ENCODE measurements at regions not wholly inside any gene's neighbourhood (a gene's known extent, or its start where the extent isn't known, plus 50 kb on each side); places are given as distances from the start of the nearest gene placed in this dataset.
A peak's percentile ranks its signal among the peaks of the same experiment; 100 is the strongest.
"Not testable (repeated sequence)": the region's sequence is repeated elsewhere in the genome, so short reads cannot be mapped to it uniquely, and the experiment has no call there.

- no peak overlapping the region for H3K4me3 ChIP-seq (ENCODE audit: low read depth, low read length)
- ChIA-PET POLR2A (no interaction called here), CTCF (interaction anchor here (1.2 kb wide), 1 partner anchor 9 kb away, joined by 4 read pairs; no protein-coding TSS in a partner anchor)
- no peak for DNase-seq (ENCODE audit: low read depth, low spot score)
- TF ChIP-seq, protein P1, sequence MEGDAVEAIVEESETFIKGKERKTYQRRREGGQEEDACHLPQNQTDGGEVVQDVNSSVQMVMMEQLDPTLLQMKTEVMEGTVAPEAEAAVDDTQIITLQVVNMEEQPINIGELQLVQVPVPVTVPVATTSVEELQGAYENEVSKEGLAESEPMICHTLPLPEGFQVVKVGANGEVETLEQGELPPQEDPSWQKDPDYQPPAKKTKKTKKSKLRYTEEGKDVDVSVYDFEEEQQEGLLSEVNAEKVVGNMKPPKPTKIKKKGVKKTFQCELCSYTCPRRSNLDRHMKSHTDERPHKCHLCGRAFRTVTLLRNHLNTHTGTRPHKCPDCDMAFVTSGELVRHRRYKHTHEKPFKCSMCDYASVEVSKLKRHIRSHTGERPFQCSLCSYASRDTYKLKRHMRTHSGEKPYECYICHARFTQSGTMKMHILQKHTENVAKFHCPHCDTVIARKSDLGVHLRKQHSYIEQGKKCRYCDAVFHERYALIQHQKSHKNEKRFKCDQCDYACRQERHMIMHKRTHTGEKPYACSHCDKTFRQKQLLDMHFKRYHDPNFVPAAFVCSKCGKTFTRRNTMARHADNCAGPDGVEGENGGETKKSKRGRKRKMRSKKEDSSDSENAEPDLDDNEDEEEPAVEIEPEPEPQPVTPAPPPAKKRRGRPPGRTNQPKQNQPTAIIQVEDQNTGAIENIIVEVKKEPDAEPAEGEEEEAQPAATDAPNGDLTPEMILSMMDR (IDR thresholded peaks at IDR 0.05; ENCODE audit: insufficient read depth, low read length, missing control alignments) = no peak
Measured at GRCh38 chr3:187808527-187808895, 63.2 kb upstream of the BCL6 start.

DNA sequence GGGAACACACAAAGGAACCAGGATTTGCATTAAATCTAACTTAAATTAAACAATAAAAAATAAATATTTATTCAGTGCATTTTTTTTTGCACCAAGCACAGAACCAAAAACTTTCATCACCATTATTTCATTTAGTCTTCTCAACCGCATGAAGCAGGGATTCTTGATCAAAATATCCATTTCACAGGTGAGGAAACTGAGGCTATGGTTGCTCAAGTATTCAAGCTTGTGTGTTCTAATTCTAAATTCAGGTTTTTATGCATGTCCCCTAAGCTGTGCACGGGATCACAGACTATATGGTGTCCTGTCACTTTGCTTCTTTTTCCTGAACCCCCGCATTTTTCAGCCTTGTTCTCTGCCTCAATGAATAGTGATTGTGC, 64.3 kb upstream of the BCL6 start:
- ChIA-PET CTCF (interaction anchor here (0.8 to 1.7 kb wide), 2 partner anchors 8 to 9 kb away, joined by 3 read pairs; no protein-coding TSS in a partner anchor), POLR2A (no interaction called here)
- H3K4me3 ChIP-seq (ENCODE audit: low read depth, low read length) = no peak overlapping the region
- no peak for DNase-seq (ENCODE audit: low read depth, low spot score)
- TF ChIP-seq, protein P1 (IDR thresholded peaks at IDR 0.05; ENCODE audit: insufficient read depth, low read length, missing control alignments) = no peak

- ChIA-PET POLR2A (no interaction called here), CTCF (interaction anchor here (0.8 to 1.7 kb wide), 2 partner anchors 8 to 10 kb away, joined by 3 read pairs; no protein-coding TSS in a partner anchor)
- TF ChIP-seq, protein P1 (IDR thresholded peaks at IDR 0.05; ENCODE audit: insufficient read depth, low read length, missing control alignments) = no peak
- DNase-seq (ENCODE audit: low read depth, low spot score) = no peak
- H3K4me3 ChIP-seq (ENCODE audit: low read depth, low read length) = no peak overlapping the region
Measured at GRCh38 chr3:187810021-187810446, 64.8 kb upstream of the BCL6 start.

- no peak overlapping the region for H3K4me3 ChIP-seq (ENCODE audit: low read depth, low read length)
- CTCF ChIA-PET = interaction anchor here (1.7 kb wide), 1 partner anchor 10 kb away, joined by 3 read pairs; no protein-coding TSS in a partner anchor
- DNase-seq (ENCODE audit: low read depth, low spot score) = peak; percentile 51
- TF ChIP-seq, protein P1 (IDR thresholded peaks at IDR 0.05; ENCODE audit: insufficient read depth, low read length, missing control alignments) = no peak
- POLR2A ChIA-PET = no interaction called here
Measured at GRCh38 chr3:187811585-187812250, 66.5 kb upstream of the BCL6 start.

GRCh38 chr3:187812496-187812895, 67.2 kb upstream of the BCL6 start:
- TF ChIP-seq, protein P1 (IDR thresholded peaks at IDR 0.05; ENCODE audit: insufficient read depth, low read length, missing control alignments) = no peak
- no peak for DNase-seq (ENCODE audit: low read depth, low spot score)
- ChIA-PET POLR2A (no interaction called here), CTCF (no interaction called here)
- H3K4me3 ChIP-seq (ENCODE audit: low read depth, low read length) = no peak overlapping the region

- H3K4me3 ChIP-seq (ENCODE audit: low read depth, low read length) = no peak overlapping the region
- DNase-seq (ENCODE audit: low read depth, low spot score) = no peak
- TF ChIP-seq, protein P1 (IDR thresholded peaks at IDR 0.05; ENCODE audit: insufficient read depth, low read length, missing control alignments) = no peak
- ChIA-PET CTCF (no interaction called here), POLR2A (no interaction called here)
Measured at GRCh38 chr3:187813198-187813597, 67.9 kb upstream of the BCL6 start.

DNA sequence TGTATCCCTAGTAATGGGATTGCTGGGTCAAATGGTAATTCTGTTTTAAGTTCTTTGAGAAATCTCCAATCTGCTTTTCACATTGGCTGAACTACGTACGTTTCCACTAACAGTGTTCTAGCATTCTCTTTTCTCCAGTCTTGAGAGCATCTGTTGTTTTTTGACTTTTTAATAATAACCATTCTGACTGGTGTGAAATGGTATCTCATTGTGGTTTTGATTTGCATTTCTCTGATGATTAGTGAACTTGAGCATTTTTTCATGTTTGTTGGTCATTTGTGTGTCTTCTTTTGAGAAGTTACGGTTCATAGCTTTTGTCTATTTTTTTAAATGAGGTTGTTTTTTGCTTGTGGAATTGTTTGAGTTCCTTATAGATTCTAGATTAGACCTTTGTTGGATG, 72.5 kb upstream of the BCL6 start:
- CTCF ChIA-PET = interaction anchor here (1.4 kb wide), 1 partner anchor 10 kb away, joined by 4 read pairs; no protein-coding TSS in a partner anchor
- DNase-seq (ENCODE audit: low read depth, low spot score); H3K4me3 ChIP-seq (ENCODE audit: low read depth, low read length); POLR2A ChIA-PET: not testable (repeated sequence)
